K562 (cell line): ENCODE measurements at regions not wholly inside any gene's neighbourhood (a gene's known extent, or its start where the extent isn't known, plus 50 kb on each side); places are given as distances from the start of the nearest gene placed in this dataset.

Experiments used
- ATAC-seq: fragments of 200-7000 bp; cut with Tn5 transposase; 3 replicates; pipeline ENCODE4 v1.9.1; 2020; ENCODE audit warnings: moderate library complexity
- BruUV-seq: library from RNA; stranded (reverse); fragments of 400-500 nt; replicated peaks from 2 replicates; lab custom pipeline; 2021; lab: Mats Ljungman, UMichigan
- CTCF ChIA-PET: fragments of 300-600 bp; formaldehyde crosslinking; extraction: SDS; loops from one replicate; lab custom pipeline; 2021; ENCODE audit warnings: low intra/inter-chr PET ratio; lab: Yijun Ruan, JAX
- POLR2A ChIA-PET: fragments of 300-600, 350-650 bp; sonication (Branson Sonifier 250); formaldehyde crosslinking; extraction: SDS; loops from one replicate; lab custom pipeline; 2021; ENCODE audit warnings: antibody characterized with exemption, inconsistent platforms; lab: Yijun Ruan, JAX
- DNase-seq, 4 experiments: peaks; one replicate each; pipeline versions ENCODE4 v3.0.0 to v3.0.0-alpha.2; 2011 to 2018; ENCODE audit warnings: low spot score in 3 of 4, mixed read lengths in 3 of 4; ENCODE audit errors: extremely low read depth in 1 of 4
- FAIRE-seq: peaks from 2 replicates; lab custom pipeline; 2011; peaks lifted over from hg19 to GRCh38; lab: Jason Lieb, UNC
- H2AFZ ChIP-seq: 2 replicates; pipeline ENCODE4 v1.6.0; 2011; ENCODE audit warnings: low read depth, low read length, control low read depth, inconsistent platforms
- H3K27ac ChIP-seq: fragments of 200-600 bp; 3 replicates; pipeline ENCODE4 v1.8.0; 2011; ENCODE audit warnings: low read depth, mild to moderate bottlenecking, control low read depth, inconsistent platforms, low read length, moderate library complexity, mixed read lengths; ENCODE audit errors: extremely low read depth
- H3K27me3 ChIP-seq, 2 experiments: fragments of 300-600 bp in 1 of 2; 2 replicates in 1 of 2; 3 replicates in 1 of 2; pipeline versions ENCODE4 v1.6.0 to v1.8.0; 2011; ENCODE audit warnings: inconsistent platforms in 2 of 2, low read length in 2 of 2, mild to moderate bottlenecking in 1 of 2, mixed read lengths in 1 of 2, moderate library complexity in 1 of 2; ENCODE audit not compliant: control insufficient read depth in 2 of 2, insufficient read depth in 2 of 2
- H3K36me3 ChIP-seq: fragments of 300-600 bp; 3 replicates; pipeline ENCODE4 v1.8.0; 2011; ENCODE audit warnings: mild to moderate bottlenecking, low read length, inconsistent platforms; ENCODE audit not compliant: control insufficient read depth, insufficient read depth
- H3K4me1 ChIP-seq, 2 experiments: fragments of 200-600 bp in 1 of 2; replicated peaks in 1 of 2; 2 replicates in 1 of 2; 3 replicates in 1 of 2; pipeline versions ENCODE4 v1.5.1 to v1.8.0; 2011; ENCODE audit warnings: inconsistent platforms in 2 of 2, low read length in 2 of 2, mild to moderate bottlenecking in 1 of 2, mixed read lengths in 1 of 2, moderate library complexity in 1 of 2; ENCODE audit not compliant: control insufficient read depth in 2 of 2, insufficient read depth in 2 of 2
- H3K4me2 ChIP-seq: 2 replicates; pipeline ENCODE4 v1.6.1; 2011; ENCODE audit warnings: low read length, control low read depth, inconsistent platforms, mixed read lengths; ENCODE audit not compliant: insufficient read depth
- H3K4me3 ChIP-seq: fragments of 200-600 bp; sonication (generic), shearing (Covaris generic); 2 replicates; pipeline ENCODE4 v1.5.1; 2016; ENCODE audit warnings: control low read depth, inconsistent platforms
- H3K79me2 ChIP-seq: fragments of 200-600 bp; 3 replicates; pipeline ENCODE4 v1.8.0; 2011; ENCODE audit warnings: low read length, inconsistent platforms; ENCODE audit not compliant: control insufficient read depth, insufficient read depth
- H3K9ac ChIP-seq, 2 experiments: 2 replicates each; pipeline versions ENCODE4 v1.6.0 to v1.6.1; 2011; ENCODE audit warnings: low read depth in 2 of 2, low read length in 2 of 2, control low read depth in 1 of 2, inconsistent platforms in 1 of 2, mild to moderate bottlenecking in 1 of 2, mixed read lengths in 1 of 2; ENCODE audit not compliant: insufficient read depth in 1 of 2
- H3K9me1 ChIP-seq: one replicate; pipeline ENCODE4 v1.6.0; 2011; ENCODE audit warnings: inconsistent platforms, mild to moderate bottlenecking, low read length, moderate library complexity; ENCODE audit not compliant: control insufficient read depth, insufficient read depth
- H3K9me3 ChIP-seq: replicated peaks from 2 replicates; pipeline ENCODE4 v1.5.1; 2011; ENCODE audit warnings: low read depth, low read length, inconsistent platforms; ENCODE audit not compliant: control insufficient read depth, insufficient read depth
- H4K20me1 ChIP-seq: replicated peaks from 2 replicates; pipeline ENCODE4 v1.6.1; 2011; ENCODE audit warnings: low read length, inconsistent platforms, mixed read lengths; ENCODE audit not compliant: control insufficient read depth, insufficient read depth
- EP400 ChIP-seq: fragments of 450-650 bp; IDR thresholded peaks from 2 replicates; pipeline ENCODE4 v1.6.1; 2017; ENCODE audit warnings: antibody characterized with exemption, mild to moderate bottlenecking, moderate library complexity
- HDAC8 ChIP-seq: fragments of 450-650 bp; IDR thresholded peaks from 2 replicates; pipeline ENCODE4 v1.6.1; 2016; ENCODE audit warnings: mild to moderate bottlenecking, missing genetic modification characterization, moderate library complexity, missing compliant biosample characterization
- LEF1 ChIP-seq: fragments of 450-650 bp; IDR thresholded peaks from 2 replicates; pipeline ENCODE4 v1.6.1; 2016; ENCODE audit warnings: mild to moderate bottlenecking
- MYC ChIP-seq, 2 experiments: fragments of 250-450 bp in 1 of 2; sonication (Bioruptor Pico) in 1 of 2; IDR thresholded peaks; 2 replicates each; pipeline versions ENCODE4 v1.5.1 to v1.6.1; 2012 to 2021; ENCODE audit warnings: low read depth in 2 of 2, borderline replicate concordance in 1 of 2, improper control_type of control experiment in 1 of 2, low read length in 1 of 2, mild to moderate bottlenecking in 1 of 2, moderate library complexity in 1 of 2
- PCBP1 ChIP-seq: fragments of 200-400 bp; formaldehyde crosslinking; IDR thresholded peaks from 2 replicates; pipeline ENCODE4 v1.6.1; 2018; ENCODE audit warnings: mild to moderate bottlenecking, low read depth, low read length; ENCODE audit not compliant: poor library complexity, severe bottlenecking
- PRPF4 ChIP-seq: fragments of 200-400 bp; formaldehyde crosslinking; IDR thresholded peaks from one replicate; pipeline ENCODE4 v1.6.1; 2017; ENCODE audit warnings: low read length, low read depth, mild to moderate bottlenecking; ENCODE audit not compliant: insufficient read depth, poor library complexity, severe bottlenecking
- RCOR1 ChIP-seq, 2 experiments: IDR thresholded peaks; 2 replicates each; pipeline ENCODE4 v1.6.1; 2012; ENCODE audit warnings: low read depth in 2 of 2, low read length in 2 of 2, borderline replicate concordance in 1 of 2, improper control_type of control experiment in 1 of 2
- SMARCA5 ChIP-seq: fragments of 450-650 bp; IDR thresholded peaks from 2 replicates; pipeline ENCODE4 v1.6.1; 2016
- ZBTB1 ChIP-seq: sonication (generic); formaldehyde crosslinking; IDR thresholded peaks from 2 replicates; pipeline ENCODE4 v1.8.1; 2023; ENCODE audit warnings: missing genetic modification reagents, low read depth, mild to moderate bottlenecking, borderline replicate concordance
- WGBS: fragments of 100-300 bp; shearing (Covaris generic); methylation state at CpG from one replicate; pipeline ENCODE4 v1.1.6; 2016; ENCODE audit warnings: low coverage, mixed read lengths; ENCODE audit not compliant: insufficient coverage; ENCODE audit errors: missing lambda C conversion rate; 5-methylcytosine and 5-hydroxymethylcytosine counted together
- in situ Hi-C: fragments of 300-500 bp; cut with MboI; formaldehyde crosslinking; loops from 4 replicates; pipeline ENCODE4 v1.15.0; 2018; ENCODE audit warnings: inconsistent platforms, mixed read lengths
- intact Hi-C: fragments of 100-400 bp; cut with micrococcal nuclease; formaldehyde crosslinking; loops from 2 replicates; pipeline ENCODE4 v1.14.2; 2022
- TF ChIP-seq, protein P1 (sequence below), 2 experiments: fragments of 450-650 bp in 1 of 2; sonication (generic) in 1 of 2; formaldehyde crosslinking; conservative IDR thresholded peaks; 2 replicates each; pipeline versions ENCODE4 v1.4.0 to v1.8.1; 2020 to 2022; ENCODE audit warnings: mild to moderate bottlenecking in 1 of 2, missing genetic modification reagents in 1 of 2

DNA sequence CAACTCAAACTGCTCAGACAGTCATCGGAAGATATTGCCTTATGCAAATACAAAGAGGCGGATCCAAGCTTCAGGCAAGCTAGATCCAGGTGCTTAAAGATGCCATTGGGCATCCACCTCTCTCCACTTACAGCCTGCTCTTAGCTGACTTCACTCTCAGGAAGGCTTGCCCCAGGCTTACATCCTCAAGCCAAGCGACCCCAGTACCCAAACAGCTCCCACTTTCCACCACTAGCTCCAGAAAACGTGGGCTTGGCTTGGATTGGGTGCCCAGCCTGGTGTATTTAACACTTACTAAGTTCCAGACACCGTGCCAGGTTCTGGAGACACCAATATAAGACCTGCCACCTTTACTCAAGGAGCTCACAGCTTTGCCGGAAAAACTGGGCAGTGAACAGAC is 142.1 kb upstream of the VSTM2B start:
- H3K4me2 ChIP-seq: no peak overlapping the region
- no peak overlapping the region for H3K4me3 ChIP-seq
- no peak for TF ChIP-seq HDAC8 (tag)
- TF ChIP-seq EP400: no peak
- no peak for TF ChIP-seq PCBP1
- no peak for TF ChIP-seq MYC (IDR thresholded peaks at IDR 0.05; ENCODE audit: low read depth, low read length)
- no peak for TF ChIP-seq MYC (CRISPR knock-in tag; IDR thresholded peaks at IDR 0.05; ENCODE audit: borderline replicate concordance, low read depth)
- TF ChIP-seq SMARCA5: no peak
- TF ChIP-seq LEF1: no peak
- no peak for TF ChIP-seq RCOR1 (IDR thresholded peaks at IDR 0.05; ENCODE audit: borderline replicate concordance in 1 of 2, low read depth in 2 of 2, low read length in 2 of 2)
- no peak for TF ChIP-seq ZBTB1 (CRISPR knock-in tag)
- TF ChIP-seq, protein P1, sequence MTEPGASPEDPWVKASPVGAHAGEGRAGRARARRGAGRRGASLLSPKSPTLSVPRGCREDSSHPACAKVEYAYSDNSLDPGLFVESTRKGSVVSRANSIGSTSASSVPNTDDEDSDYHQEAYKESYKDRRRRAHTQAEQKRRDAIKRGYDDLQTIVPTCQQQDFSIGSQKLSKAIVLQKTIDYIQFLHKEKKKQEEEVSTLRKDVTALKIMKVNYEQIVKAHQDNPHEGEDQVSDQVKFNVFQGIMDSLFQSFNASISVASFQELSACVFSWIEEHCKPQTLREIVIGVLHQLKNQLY (CRISPR knock-in tag; conservative IDR thresholded peaks at IDR 0.05): no peak
- no peak for TF ChIP-seq PRPF4
- POLR2A ChIA-PET: no interaction called here
- H3K9ac ChIP-seq: no peak overlapping the region
- no peaks in the 10 kb centered on the region for H3K79me2 ChIP-seq
- H2AFZ ChIP-seq: no peak overlapping the region
- no peaks in the 10 kb centered on the region for H3K36me3 ChIP-seq
- ATAC-seq: no peak
- no peak overlapping the region for H3K27ac ChIP-seq
- no TSS peak for BruUV-seq
- CTCF ChIA-PET: no interaction called here
- H3K9me1 ChIP-seq: no peaks in the 10 kb centered on the region
- no peaks in the 10 kb centered on the region for H3K4me1 ChIP-seq
- no peaks in the 10 kb centered on the region for H3K9me3 ChIP-seq
- no peak for FAIRE-seq
- intact Hi-C loops: no loop called here
- DNase-seq: no peak
- H4K20me1 ChIP-seq: 0 out of 2 replicates have a peak, but pooled peaks cover 5% of the 10 kb centered on the region
- WGBS: 3% methylated on average over 6 of the region's 6 CpGs
- H3K27me3 ChIP-seq: peaks cover 6 to 28% of the 10 kb centered on the region in 2 experiments; a peak in 3 of 5 replicates
- in situ Hi-C loops: no loop called here
